ENCODE measurements at regions not wholly inside any gene's neighbourhood (a gene's known extent, or its start where the extent isn't known, plus 50 kb on each side); places are given as distances from the start of the nearest gene placed in this dataset.

- no peaks in the 10 kb centered on the region for H3K4me1 ChIP-seq (replicated peaks in 1 of 2; ENCODE audit: control insufficient read depth in 2 of 2, insufficient read depth in 2 of 2, low read length in 2 of 2)
- no TSS peak for BruUV-seq (replicated peaks)
- no peaks in the 10 kb centered on the region for H3K36me3 ChIP-seq (ENCODE audit: control insufficient read depth, insufficient read depth, low read length)
- H3K4me2 ChIP-seq (ENCODE audit: insufficient read depth, low read length): no peak overlapping the region
- ChIA-PET CTCF (ENCODE audit: low intra/inter-chr PET ratio) (no interaction called here), POLR2A (no interaction called here)
- intact Hi-C loops (cut with micrococcal nuclease): no loop called here
- no peaks in the 10 kb centered on the region for H3K9me1 ChIP-seq (ENCODE audit: control insufficient read depth, insufficient read depth, low read length)
- DNase-seq (ENCODE audit: extremely low read depth in 1 of 4, low spot score in 3 of 4): no peak
- H3K27me3 ChIP-seq (ENCODE audit: control insufficient read depth in 2 of 2, insufficient read depth in 2 of 2, low read length in 2 of 2): no peaks in the 10 kb centered on the region
- no peak overlapping the region for H2AFZ ChIP-seq (ENCODE audit: low read depth, low read length)
- no peak overlapping the region for H3K27ac ChIP-seq (ENCODE audit: extremely low read depth, low read depth, low read length)
- TF ChIP-seq SIN3A (IDR thresholded peaks at IDR 0.05; ENCODE audit: borderline replicate concordance in 2 of 2, control insufficient read depth in 1 of 2, low read depth in 2 of 2, low read length in 2 of 2) (no peak), ZNF436 (CRISPR knock-in tag; IDR thresholded peaks at IDR 0.05) (no peak), ARID2 (IDR thresholded peaks at IDR 0.05) (no peak)
- TF ChIP-seq, protein P1, sequence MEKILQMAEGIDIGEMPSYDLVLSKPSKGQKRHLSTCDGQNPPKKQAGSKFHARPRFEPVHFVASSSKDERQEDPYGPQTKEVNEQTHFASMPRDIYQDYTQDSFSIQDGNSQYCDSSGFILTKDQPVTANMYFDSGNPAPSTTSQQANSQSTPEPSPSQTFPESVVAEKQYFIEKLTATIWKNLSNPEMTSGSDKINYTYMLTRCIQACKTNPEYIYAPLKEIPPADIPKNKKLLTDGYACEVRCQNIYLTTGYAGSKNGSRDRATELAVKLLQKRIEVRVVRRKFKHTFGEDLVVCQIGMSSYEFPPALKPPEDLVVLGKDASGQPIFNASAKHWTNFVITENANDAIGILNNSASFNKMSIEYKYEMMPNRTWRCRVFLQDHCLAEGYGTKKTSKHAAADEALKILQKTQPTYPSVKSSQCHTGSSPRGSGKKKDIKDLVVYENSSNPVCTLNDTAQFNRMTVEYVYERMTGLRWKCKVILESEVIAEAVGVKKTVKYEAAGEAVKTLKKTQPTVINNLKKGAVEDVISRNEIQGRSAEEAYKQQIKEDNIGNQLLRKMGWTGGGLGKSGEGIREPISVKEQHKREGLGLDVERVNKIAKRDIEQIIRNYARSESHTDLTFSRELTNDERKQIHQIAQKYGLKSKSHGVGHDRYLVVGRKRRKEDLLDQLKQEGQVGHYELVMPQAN (IDR thresholded peaks at IDR 0.05; ENCODE audit: borderline replicate concordance): no peak
- 0% methylated on average over 4 of the region's 4 CpGs for WGBS (ENCODE audit: insufficient coverage, low coverage, missing lambda C conversion rate)
- in situ Hi-C loops (cut with MboI): no loop called here
- no peaks in the 10 kb centered on the region for H4K20me1 ChIP-seq (replicated peaks; ENCODE audit: control insufficient read depth, insufficient read depth, low read length)
- ATAC-seq: no peak
- no peaks in the 10 kb centered on the region for H3K9me3 ChIP-seq (replicated peaks; ENCODE audit: control insufficient read depth, insufficient read depth, low read depth, low read length)
- H3K9ac ChIP-seq (ENCODE audit: insufficient read depth in 1 of 2, low read depth in 2 of 2, low read length in 2 of 2): no peak overlapping the region
- no peak overlapping the region for H3K4me3 ChIP-seq
- FAIRE-seq: no peak
- H3K79me2 ChIP-seq (ENCODE audit: control insufficient read depth, insufficient read depth, low read length): no peaks in the 10 kb centered on the region
These were observed 414.1 kb upstream of the FKBP1C start for GRCh38 chr6:62797190-62797589.

Data from K562 (cell line).